DND-41 (cell line): ENCODE measurements at regions not wholly inside any gene's neighbourhood (a gene's known extent, or its start where the extent isn't known, plus 50 kb on each side); places are given as distances from the start of the nearest gene placed in this dataset.
A peak's percentile ranks its signal among the peaks of the same experiment; 100 is the strongest.

Experiments
- ATAC-seq: fragments of 200-7000 bp; cut with Tn5 transposase; 3 replicates; pipeline ENCODE4 v1.9.1; 2021; ENCODE audit warnings: low read depth; ENCODE audit not compliant: insufficient read depth
- DNase-seq: peaks from one replicate; pipeline ENCODE4 v3.0.0-alpha.2; 2020
- H2AFZ ChIP-seq: 2 replicates; pipeline ENCODE4 v1.6.0; 2012; ENCODE audit warnings: low read depth, low read length
- H3K27ac ChIP-seq: 2 replicates; pipeline ENCODE4 v1.5.1; 2012; ENCODE audit warnings: low read length, inconsistent platforms
- H3K27me3 ChIP-seq: fragments of 200-600 bp; sonication (generic); 2 replicates; pipeline ENCODE4 v1.6.0; 2012; ENCODE audit warnings: low read length, mild to moderate bottlenecking, inconsistent platforms; ENCODE audit not compliant: insufficient read depth, poor library complexity
- H3K36me3 ChIP-seq: 2 replicates; pipeline ENCODE4 v1.5.1; 2012; ENCODE audit warnings: low read length, inconsistent platforms; ENCODE audit not compliant: insufficient read depth
- H3K4me1 ChIP-seq: 2 replicates; pipeline ENCODE4 v1.5.1; 2012; ENCODE audit warnings: mild to moderate bottlenecking, low read length; ENCODE audit not compliant: insufficient read depth
- H3K4me2 ChIP-seq: 2 replicates; pipeline ENCODE4 v1.6.0; 2012; ENCODE audit warnings: mild to moderate bottlenecking, moderate library complexity, low read length, inconsistent platforms; ENCODE audit not compliant: insufficient read depth
- H3K4me3 ChIP-seq, 2 experiments: fragments of 200-600 bp in 1 of 2; shearing (Covaris generic) in 1 of 2; 2 replicates each; pipeline ENCODE4 v1.5.1; 2012 to 2016; ENCODE audit warnings: inconsistent platforms in 2 of 2, low read length in 2 of 2, mild to moderate bottlenecking in 2 of 2, low read depth in 1 of 2, moderate library complexity in 1 of 2
- H3K79me2 ChIP-seq: 2 replicates; pipeline ENCODE4 v1.6.0; 2012; ENCODE audit warnings: low read length, inconsistent platforms; ENCODE audit not compliant: insufficient read depth
- H3K9ac ChIP-seq: 2 replicates; pipeline ENCODE4 v1.6.0; 2012; ENCODE audit warnings: low read depth, mild to moderate bottlenecking, inconsistent platforms, low read length, moderate library complexity
- H3K9me3 ChIP-seq: 2 replicates; pipeline ENCODE4 v1.5.1; 2012; ENCODE audit warnings: low read length, moderate library complexity, mild to moderate bottlenecking, inconsistent platforms; ENCODE audit not compliant: insufficient read depth, severe bottlenecking
- H4K20me1 ChIP-seq: 2 replicates; pipeline ENCODE4 v1.6.0; 2012; ENCODE audit warnings: low read length; ENCODE audit not compliant: insufficient read depth
- CTCF ChIP-seq: IDR thresholded peaks from 2 replicates; pipeline ENCODE4 v1.5.1; 2012; ENCODE audit warnings: borderline replicate concordance, low read length, moderate library complexity, mild to moderate bottlenecking; ENCODE audit not compliant: poor library complexity, severe bottlenecking; ENCODE audit errors: extremely low read depth
- EZH2 ChIP-seq: IDR thresholded peaks from 3 replicates; pipeline ENCODE4 v1.6.1; 2012; ENCODE audit warnings: borderline replicate concordance, low read depth, mild to moderate bottlenecking, moderate library complexity, low read length, inconsistent platforms; ENCODE audit not compliant: severe bottlenecking

- H4K20me1 ChIP-seq, result no peaks in the 10 kb centered on the region; the same call in 1 of the 2 replicates
- peaks cover 18% of the 10 kb centered on the region for H3K27me3 ChIP-seq
- no peak overlapping the region for H3K27ac ChIP-seq
- no peaks in the 10 kb centered on the region for H3K9me3 ChIP-seq
- H3K36me3 ChIP-seq, result no peaks in the 10 kb centered on the region
- H3K9ac ChIP-seq, result no peak overlapping the region
- no peaks in the 10 kb centered on the region for H3K79me2 ChIP-seq
- DNase-seq (no peak), ATAC-seq (no peak)
- H3K4me2 ChIP-seq, result no peak overlapping the region
- H3K4me3 ChIP-seq, result no peak overlapping the region
- TF ChIP-seq CTCF, result no peak
- TF ChIP-seq EZH2, result no peak
- no peak overlapping the region for H2AFZ ChIP-seq
- H3K4me1 ChIP-seq, result no peaks in the 10 kb centered on the region
Observed at GRCh38 chr6:166763606-166764472, 136.8 kb upstream of the RPS6KA2 start.

- no peaks in the 10 kb centered on the region for H3K36me3 ChIP-seq
- H3K27ac ChIP-seq, result no peak overlapping the region
- H3K9me3 ChIP-seq, result no peaks in the 10 kb centered on the region
- no peak overlapping the region for H3K4me3 ChIP-seq
- no peak overlapping the region for H3K9ac ChIP-seq
- ATAC-seq, result no peak
- H3K27me3 ChIP-seq, result peaks cover 36% of the 10 kb centered on the region
- no peak overlapping the region for H2AFZ ChIP-seq
- H3K4me1 ChIP-seq, result no peaks in the 10 kb centered on the region
- H4K20me1 ChIP-seq, result no peaks in the 10 kb centered on the region; the same call in 1 of the 2 replicates
- H3K79me2 ChIP-seq, result no peaks in the 10 kb centered on the region
- H3K4me2 ChIP-seq, result no peak overlapping the region
- DNase-seq, result no peak
- TF ChIP-seq CTCF (no peak), EZH2 (no peak)
Observed at GRCh38 chr6:166761801-166762200, 134.8 kb upstream of the RPS6KA2 start.

DNA sequence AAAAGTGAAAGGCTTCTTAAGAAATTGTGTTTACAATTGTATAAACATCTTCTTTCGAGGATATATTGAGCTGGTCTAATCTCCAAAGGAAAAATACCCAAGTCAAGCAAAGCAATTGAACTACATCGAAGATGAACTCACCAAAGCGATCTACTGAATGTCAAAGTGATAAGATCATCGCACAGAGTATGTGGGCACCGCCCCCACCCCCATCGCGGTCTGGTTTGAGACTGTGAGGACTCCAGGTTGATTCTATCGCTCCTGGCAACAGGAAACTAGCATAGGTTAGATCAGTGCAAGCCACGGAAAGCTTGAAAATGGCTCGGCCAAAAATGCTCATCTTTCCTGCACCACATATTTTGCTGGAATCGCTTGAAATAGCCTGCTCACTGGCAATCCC, 133.2 kb upstream of the RPS6KA2 start:
- DNase-seq (peak; percentile 21), ATAC-seq (peak; percentile 58; the same call in 2 of the 3 replicates)
- Histone ChIP-seq H3K79me2 (no peaks in the 10 kb centered on the region), H3K27me3 (peaks cover 36% of the 10 kb centered on the region), H3K4me2 (no peak overlapping the region), H3K4me1 (no peaks in the 10 kb centered on the region), H3K9me3 (no peaks in the 10 kb centered on the region), H3K9ac (no peak overlapping the region), H3K27ac (no peak overlapping the region), H3K36me3 (no peaks in the 10 kb centered on the region), H3K4me3 (no peak overlapping the region), H4K20me1 (no peaks in the 10 kb centered on the region; the same call in 1 of the 2 replicates), H2AFZ (no peak overlapping the region)
- TF ChIP-seq EZH2, result no peak
- no peak for TF ChIP-seq CTCF
